Activated CD8-positive, alpha-beta T cell treated with anti-CD3 and anti-CD28 coated beads, Interleukin-2, amount 10 ng/mL, durations not matched to agents 7 days and 5 days (primary cell): ENCODE measurements at regions not wholly inside any gene's neighbourhood (a gene's known extent, or its start where the extent isn't known, plus 50 kb on each side); places are given as distances from the start of the nearest gene placed in this dataset.
"Not testable (repeated sequence)": the region's sequence is repeated elsewhere in the genome, so short reads cannot be mapped to it uniquely, and the experiment has no call there.

Source experiments
- ATAC-seq: fragments of 150-1000 bp; cut with Tn5 transposase; one replicate; pipeline ENCODE4 v1.10.0; 2021; ENCODE audit warnings: moderate library complexity
- CTCF ChIA-PET: fragments of 350-600 bp; sonication (Branson Sonifier 250); formaldehyde crosslinking; loops from one replicate; lab custom pipeline; 2021; ENCODE audit warnings: antibody characterized with exemption; lab: Charles Lee
- POLR2A ChIA-PET: fragments of 350-600 bp; sonication (Branson Sonifier 250); formaldehyde crosslinking; loops from one replicate; lab custom pipeline; 2021; ENCODE audit warnings: antibody characterized with exemption; lab: Charles Lee
- DNase-seq: peaks from one replicate; pipeline ENCODE4 v3.0.0-alpha.2; 2020
- H3K27ac Mint-ChIP-seq: one replicate; pipeline ENCODE4 v1.8.0; 2021; ENCODE audit warnings: mild to moderate bottlenecking, mixed read lengths
- H3K27me3 Mint-ChIP-seq: one replicate; pipeline ENCODE4 v1.8.0; 2021; ENCODE audit warnings: low read depth, mixed read lengths
- H3K36me3 Mint-ChIP-seq: one replicate; pipeline ENCODE4 v1.8.0; 2021; ENCODE audit warnings: low read depth, mixed read lengths
- H3K4me1 Mint-ChIP-seq: one replicate; pipeline ENCODE4 v1.8.0; 2021; ENCODE audit warnings: low read depth, mixed read lengths
- H3K4me3 Mint-ChIP-seq: one replicate; pipeline ENCODE4 v1.8.0; 2021; ENCODE audit warnings: mild to moderate bottlenecking, mixed read lengths
- H3K9me3 Mint-ChIP-seq: one replicate; pipeline ENCODE4 v1.8.0; 2022; ENCODE audit warnings: mixed read lengths; ENCODE audit not compliant: insufficient read depth

GRCh38 chr16:86232496-86232895 is 277.8 kb upstream of the FOXF1 start:
- Mint-ChIP-seq H3K4me3 (no peak overlapping the region), H3K4me1 (no peaks in the 10 kb centered on the region), H3K27me3 (peaks cover 8% of the 10 kb centered on the region), H3K9me3 (no peaks in the 10 kb centered on the region), H3K36me3 (no peaks in the 10 kb centered on the region), H3K27ac (no peak overlapping the region)
- DNase-seq (no peak), ATAC-seq (no peak)
- POLR2A ChIA-PET, result no interaction called here
- CTCF ChIA-PET, result no interaction called here

GRCh38 chr16:86233506-86233905 is 276.8 kb upstream of the FOXF1 start:
- DNase-seq, ATAC-seq, H3K27ac Mint-ChIP-seq, POLR2A ChIA-PET, H3K4me3 Mint-ChIP-seq, H3K9me3 Mint-ChIP-seq, H3K4me1 Mint-ChIP-seq, CTCF ChIA-PET, H3K27me3 Mint-ChIP-seq, H3K36me3 Mint-ChIP-seq: not testable (repeated sequence)

GRCh38 chr16:86239381-86239780 is 270.9 kb upstream of the FOXF1 start:
- Mint-ChIP-seq H3K4me1 (no peaks in the 10 kb centered on the region), H3K36me3 (no peaks in the 10 kb centered on the region), H3K4me3 (no peak overlapping the region), H3K27ac (no peak overlapping the region), H3K9me3 (no peaks in the 10 kb centered on the region), H3K27me3 (peaks cover 20% of the 10 kb centered on the region)
- DNase-seq (no peak), ATAC-seq (no peak)
- POLR2A ChIA-PET, result no interaction called here
- CTCF ChIA-PET, result no interaction called here

- ATAC-seq, result no peak
- H3K27me3 Mint-ChIP-seq, result peaks cover 20% of the 10 kb centered on the region
- DNase-seq, result peak; percentile 3
- ChIA-PET CTCF (no interaction called here), POLR2A (no interaction called here)
- no peak overlapping the region for H3K27ac Mint-ChIP-seq
- H3K4me1 Mint-ChIP-seq, result no peaks in the 10 kb centered on the region
- H3K36me3 Mint-ChIP-seq, result no peaks in the 10 kb centered on the region
- H3K9me3 Mint-ChIP-seq, result no peaks in the 10 kb centered on the region
- no peak overlapping the region for H3K4me3 Mint-ChIP-seq
Measured at GRCh38 chr16:86240716-86241363, 269.5 kb upstream of the FOXF1 start.

GRCh38 chr16:86241681-86242080 is 268.6 kb upstream of the FOXF1 start:
- ATAC-seq (no peak), DNase-seq (no peak)
- Mint-ChIP-seq H3K36me3 (no peaks in the 10 kb centered on the region), H3K4me3 (no peak overlapping the region), H3K4me1 (no peaks in the 10 kb centered on the region), H3K27me3 (peaks cover 20% of the 10 kb centered on the region), H3K9me3 (no peaks in the 10 kb centered on the region), H3K27ac (no peak overlapping the region)
- CTCF ChIA-PET, result no interaction called here
- POLR2A ChIA-PET, result no interaction called here

GRCh38 chr16:86242244-86243122 is 267.8 kb upstream of the FOXF1 start:
- H3K27ac Mint-ChIP-seq, result no peak overlapping the region
- CTCF ChIA-PET, result no interaction called here
- H3K4me1 Mint-ChIP-seq, result no peaks in the 10 kb centered on the region
- no peak overlapping the region for H3K4me3 Mint-ChIP-seq
- POLR2A ChIA-PET, result no interaction called here
- no peaks in the 10 kb centered on the region for H3K9me3 Mint-ChIP-seq
- DNase-seq, result no peak
- no peak for ATAC-seq
- no peaks in the 10 kb centered on the region for H3K36me3 Mint-ChIP-seq
- H3K27me3 Mint-ChIP-seq, result peaks cover 20% of the 10 kb centered on the region

- POLR2A ChIA-PET, result no interaction called here
- no peaks in the 10 kb centered on the region for H3K36me3 Mint-ChIP-seq
- no peak overlapping the region for H3K27ac Mint-ChIP-seq
- H3K27me3 Mint-ChIP-seq, result peaks cover 20% of the 10 kb centered on the region
- H3K4me3 Mint-ChIP-seq, result no peak overlapping the region
- no peaks in the 10 kb centered on the region for H3K4me1 Mint-ChIP-seq
- H3K9me3 Mint-ChIP-seq, result no peaks in the 10 kb centered on the region
- DNase-seq (no peak), ATAC-seq (no peak)
- CTCF ChIA-PET, result no interaction called here
Measured at GRCh38 chr16:86243123-86243473, 267.2 kb upstream of the FOXF1 start.

GRCh38 chr16:86243571-86244154 is 266.7 kb upstream of the FOXF1 start:
- CTCF ChIA-PET, result no interaction called here

GRCh38 chr16:86244158-86244557 is 266.2 kb upstream of the FOXF1 start:
- POLR2A ChIA-PET, result interaction anchor here (0.6 kb wide), 1 partner anchor 1169 kb away, joined by 3 read pairs; no protein-coding TSS in a partner anchor
- Mint-ChIP-seq H3K4me3 (no peak overlapping the region), H3K27ac (no peak overlapping the region), H3K4me1 (no peaks in the 10 kb centered on the region), H3K36me3 (no peaks in the 10 kb centered on the region), H3K9me3 (no peaks in the 10 kb centered on the region), H3K27me3 (peaks cover 20% of the 10 kb centered on the region)
- ATAC-seq (no peak), DNase-seq (no peak)
- CTCF ChIA-PET, result no interaction called here

More at GRCh38 chr16:86243571-86244154, 266.7 kb upstream of the FOXF1 start:
- Mint-ChIP-seq H3K4me3 (no peak overlapping the region), H3K36me3 (no peaks in the 10 kb centered on the region), H3K9me3 (no peaks in the 10 kb centered on the region), H3K4me1 (no peaks in the 10 kb centered on the region), H3K27me3 (peaks cover 20% of the 10 kb centered on the region), H3K27ac (no peak overlapping the region)
- POLR2A ChIA-PET, result interaction anchor here (0.6 kb wide), 1 partner anchor 1169 kb away, joined by 3 read pairs; no protein-coding TSS in a partner anchor
- DNase-seq (no peak), ATAC-seq (no peak)

GRCh38 chr16:86244936-86245335 is 265.4 kb upstream of the FOXF1 start:
- Mint-ChIP-seq H3K4me3 (no peak overlapping the region), H3K27me3 (peaks cover 17% of the 10 kb centered on the region), H3K4me1 (no peaks in the 10 kb centered on the region), H3K9me3 (no peaks in the 10 kb centered on the region), H3K36me3 (no peaks in the 10 kb centered on the region), H3K27ac (no peak overlapping the region)
- ChIA-PET POLR2A (no interaction called here), CTCF (no interaction called here)
- ATAC-seq (no peak), DNase-seq (no peak)

GRCh38 chr16:86245351-86245750 is 265.0 kb upstream of the FOXF1 start:
- Mint-ChIP-seq H3K9me3 (no peaks in the 10 kb centered on the region), H3K36me3 (no peaks in the 10 kb centered on the region), H3K27ac (no peak overlapping the region), H3K4me3 (no peak overlapping the region), H3K27me3 (peaks cover 15% of the 10 kb centered on the region), H3K4me1 (no peaks in the 10 kb centered on the region)
- ATAC-seq (no peak), DNase-seq (no peak)
- CTCF ChIA-PET, result no interaction called here
- POLR2A ChIA-PET, result no interaction called here

- no peaks in the 10 kb centered on the region for H3K4me1 Mint-ChIP-seq
- DNase-seq (no peak), ATAC-seq (no peak)
- ChIA-PET POLR2A (no interaction called here), CTCF (no interaction called here)
- no peak overlapping the region for H3K27ac Mint-ChIP-seq
- H3K36me3 Mint-ChIP-seq, result no peaks in the 10 kb centered on the region
- H3K4me3 Mint-ChIP-seq, result no peak overlapping the region
- H3K9me3 Mint-ChIP-seq, result no peaks in the 10 kb centered on the region
- peaks cover 11% of the 10 kb centered on the region for H3K27me3 Mint-ChIP-seq
Measured at GRCh38 chr16:86245895-86246294, 264.4 kb upstream of the FOXF1 start.
